Kidney glomerular epithelial cell (primary cell): ENCODE measurements at regions not wholly inside any gene's neighbourhood (a gene's known extent, or its start where the extent isn't known, plus 50 kb on each side); places are given as distances from the start of the nearest gene placed in this dataset.
A peak's percentile ranks its signal among the peaks of the same experiment; 100 is the strongest.

Experiments used
- DNase-seq: peaks from one replicate; lab custom pipeline; 2025; lab: John Stamatoyannopoulos, UW

DNA sequence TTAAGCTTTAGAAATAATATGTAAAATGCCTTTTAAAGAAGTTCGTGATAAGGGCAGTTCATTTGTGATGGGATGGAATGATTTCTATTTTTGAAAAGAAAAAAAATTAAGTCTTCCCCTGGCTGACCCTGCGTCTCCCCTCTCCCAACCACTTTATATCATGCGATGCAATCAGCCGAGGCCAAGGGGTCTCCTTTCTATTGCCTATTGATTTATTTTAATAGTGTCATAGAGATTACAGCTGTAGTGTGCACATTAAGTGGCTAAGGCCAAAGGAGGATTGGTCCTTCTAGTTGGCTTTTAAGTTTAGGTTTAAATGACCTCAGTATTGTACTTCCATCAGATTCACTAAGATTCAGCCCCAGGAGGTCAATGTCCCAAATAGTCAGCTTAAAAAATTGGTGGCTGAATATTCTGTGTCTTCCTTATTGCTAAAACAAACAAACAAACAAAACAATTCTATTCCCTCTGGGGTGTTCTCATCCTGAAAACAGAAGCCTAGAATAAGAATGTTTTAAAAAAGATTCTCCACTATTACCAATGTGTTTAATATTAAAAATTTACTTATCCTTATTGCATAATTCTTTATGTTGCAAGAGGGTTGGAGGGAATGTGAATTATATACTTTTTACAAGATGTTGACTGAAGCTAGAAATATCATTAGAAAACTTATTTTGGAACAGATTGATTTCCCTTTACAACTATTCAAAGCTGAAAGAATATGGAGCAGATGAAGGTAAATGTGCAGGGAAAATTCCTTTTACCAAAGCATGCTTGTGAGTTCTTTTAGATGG lies 359.1 kb downstream of the SAMD5 start:
- no peak for DNase-seq

GRCh38 chr6:147868427-147869190 lies 360.1 kb downstream of the SAMD5 start:
- DNase-seq: no peak

DNA sequence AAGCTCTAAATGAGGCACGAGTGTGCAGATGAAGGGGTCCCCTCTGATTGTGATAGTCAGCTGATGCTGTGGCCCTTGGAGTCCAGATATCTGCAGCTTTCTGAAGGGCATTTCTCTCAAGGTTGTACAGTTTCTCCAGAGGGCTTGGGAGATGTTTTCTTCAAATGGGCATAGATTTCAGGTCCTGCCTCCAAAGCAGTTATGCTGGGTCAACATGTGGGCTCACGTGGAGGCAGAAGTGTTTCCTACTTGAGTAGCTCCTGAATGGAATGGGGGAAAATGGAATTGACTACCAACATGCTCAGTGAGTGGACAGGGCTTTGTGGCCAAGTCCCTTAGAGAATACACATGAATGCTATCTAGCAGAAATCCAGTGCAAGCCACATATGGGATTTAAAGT lies 360.7 kb downstream of the SAMD5 start:
- no peak for DNase-seq

DNA sequence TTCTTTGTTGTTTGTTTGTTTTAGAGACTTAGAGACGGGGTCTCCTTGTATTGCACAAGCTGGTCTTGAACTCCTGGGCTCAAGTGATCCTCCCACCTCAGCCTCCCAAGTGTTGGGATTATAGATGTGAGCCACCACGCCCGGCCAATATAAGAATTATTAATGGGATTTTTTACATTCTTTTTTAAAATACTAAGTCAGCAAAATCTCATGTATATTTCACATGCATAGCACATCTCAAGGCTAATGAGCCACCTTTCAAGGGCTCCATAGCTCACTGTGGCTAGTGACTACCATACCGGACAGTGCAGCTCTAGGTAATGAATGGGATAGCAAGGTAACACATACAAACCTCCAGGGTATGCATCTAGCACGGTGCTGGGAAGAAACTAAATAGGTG lies 361.4 kb downstream of the SAMD5 start:
- no peak for DNase-seq

DNA sequence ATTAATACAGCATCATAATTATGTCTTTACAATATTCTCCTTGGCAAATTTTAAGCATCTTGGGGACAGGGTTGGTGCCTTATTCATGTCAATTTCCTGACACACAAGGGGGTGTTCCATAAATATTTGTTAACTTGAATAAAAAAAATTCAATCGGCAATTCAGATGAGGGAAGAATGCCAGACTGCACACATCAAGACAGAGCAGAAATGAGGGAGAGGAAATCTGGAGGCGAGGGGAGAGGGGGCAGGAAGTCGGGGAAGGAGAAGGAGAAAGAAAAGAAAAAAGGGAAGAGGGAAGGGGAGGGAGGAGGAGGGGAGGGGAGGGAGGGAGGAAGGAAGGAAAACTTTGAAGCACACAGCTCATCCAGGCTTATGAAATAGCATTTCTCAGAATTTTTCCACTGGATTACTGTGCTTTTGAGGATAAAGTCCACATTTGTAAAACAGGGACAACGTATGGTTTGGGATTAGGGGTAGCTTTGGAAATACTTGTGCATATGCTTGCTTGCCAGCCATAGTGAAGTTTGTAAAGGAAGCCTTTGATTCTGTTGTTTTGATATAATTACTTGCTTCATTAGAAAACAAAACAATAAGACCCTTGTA lies 362.1 kb downstream of the SAMD5 start:
- DNase-seq: no peak

DNA sequence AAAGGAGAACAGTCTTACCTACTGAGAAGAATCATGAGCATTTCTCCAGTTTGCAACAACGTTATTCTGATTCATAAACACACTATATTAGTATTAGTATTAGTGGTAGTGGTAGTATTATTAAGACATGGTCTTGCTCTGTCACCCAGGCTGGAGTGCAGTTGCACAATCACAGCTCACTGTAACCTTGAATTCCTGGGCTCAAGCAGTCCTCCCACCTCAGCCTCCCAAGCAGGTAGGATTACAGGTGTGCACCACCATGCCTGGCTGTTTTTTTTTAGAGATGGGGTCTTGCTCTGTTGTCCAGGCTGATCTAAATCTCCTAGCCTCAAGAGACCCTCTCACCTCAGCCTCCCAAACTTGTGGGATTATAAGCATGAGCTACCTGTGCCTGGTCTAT lies 363.5 kb downstream of the SAMD5 start:
- no peak for DNase-seq

- DNase-seq: no peak
Observed at GRCh38 chr6:147873816-147874215, 365.3 kb downstream of the SAMD5 start.

DNA sequence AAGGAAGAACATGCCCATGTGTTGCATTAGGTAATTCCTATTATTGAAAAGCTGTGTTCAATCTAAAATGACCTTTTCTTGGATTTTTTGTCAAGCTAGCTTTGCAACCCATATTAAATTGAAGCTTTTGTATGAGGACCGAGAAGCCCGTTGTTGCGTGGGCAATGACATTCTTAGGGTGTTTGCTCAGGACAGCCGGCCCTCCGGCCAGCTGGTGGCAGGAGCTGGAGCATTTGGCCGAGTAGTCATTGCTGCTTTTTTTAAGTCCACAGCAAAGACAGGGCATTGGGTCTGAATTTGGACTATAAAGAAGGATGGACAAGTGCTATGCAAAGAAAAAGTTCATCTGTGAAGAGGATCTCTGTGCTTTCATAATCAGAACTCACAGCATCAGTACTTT lies 365.8 kb downstream of the SAMD5 start:
- no peak for DNase-seq

DNA sequence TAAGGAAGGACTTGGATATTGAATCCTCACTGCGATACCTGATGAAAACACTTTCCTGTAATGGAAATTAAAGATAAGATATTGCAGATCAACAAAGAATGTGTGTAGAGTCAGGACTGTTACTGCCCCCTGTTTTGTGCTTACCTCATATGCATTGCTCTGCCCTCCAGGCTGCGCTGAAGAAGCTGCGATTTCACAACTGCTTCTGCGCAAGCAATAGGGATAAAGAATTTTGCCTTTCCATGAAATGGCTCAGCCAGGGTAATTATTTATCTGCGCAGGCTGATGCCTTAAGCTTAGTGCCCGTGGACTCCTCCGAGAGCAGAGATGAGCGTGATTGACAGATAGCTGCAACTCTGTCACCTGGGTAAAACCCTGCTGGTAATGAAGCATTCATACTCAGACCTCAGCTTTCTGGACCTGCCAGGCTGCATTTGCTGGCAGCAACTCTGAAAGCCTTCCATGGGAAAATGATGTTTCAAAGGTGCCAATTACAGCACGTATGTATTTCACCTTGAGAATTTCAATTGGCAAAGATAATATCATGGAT lies 370.6 kb downstream of the SAMD5 start:
- DNase-seq: no peak

DNA sequence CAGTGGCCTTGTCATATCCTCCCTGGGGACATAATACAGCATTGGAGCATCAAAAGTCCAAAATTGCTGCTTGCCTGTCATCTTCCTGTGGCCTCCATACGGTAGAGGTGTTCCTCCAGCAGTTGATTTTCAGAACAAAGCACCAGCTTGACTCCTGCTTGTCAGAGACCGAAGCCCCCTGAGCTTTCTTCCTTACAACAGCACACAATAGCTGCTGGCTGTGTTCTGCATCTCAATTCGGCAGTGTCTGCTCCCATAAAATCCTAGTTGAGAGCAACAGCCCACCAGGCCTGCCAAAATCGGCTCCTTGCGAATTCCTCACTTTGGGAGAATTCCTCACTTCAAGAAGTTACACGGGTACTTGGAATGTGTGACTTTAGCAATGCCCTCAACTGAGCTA lies 372.9 kb downstream of the SAMD5 start:
- no peak for DNase-seq

DNA sequence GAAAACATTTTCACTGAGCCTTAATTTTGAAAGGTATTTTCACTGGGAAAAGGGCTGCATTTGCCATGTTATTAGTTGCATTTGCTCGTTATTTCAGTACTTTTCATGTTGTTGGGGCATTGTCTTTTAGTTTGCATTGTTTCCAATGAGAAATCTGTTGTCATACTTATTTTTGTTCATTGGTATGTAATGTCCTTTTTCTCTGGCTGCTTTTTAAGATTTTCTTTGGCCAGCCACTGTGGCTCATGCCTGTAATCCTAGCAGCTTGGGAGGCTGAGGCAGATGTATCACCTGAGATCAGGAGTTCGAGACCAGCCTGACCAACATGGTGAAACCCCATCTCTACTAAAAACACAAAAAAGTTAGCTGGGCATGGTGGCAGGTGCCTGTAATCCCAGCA lies 379.9 kb downstream of the SAMD5 start:
- DNase-seq: no peak

DNA sequence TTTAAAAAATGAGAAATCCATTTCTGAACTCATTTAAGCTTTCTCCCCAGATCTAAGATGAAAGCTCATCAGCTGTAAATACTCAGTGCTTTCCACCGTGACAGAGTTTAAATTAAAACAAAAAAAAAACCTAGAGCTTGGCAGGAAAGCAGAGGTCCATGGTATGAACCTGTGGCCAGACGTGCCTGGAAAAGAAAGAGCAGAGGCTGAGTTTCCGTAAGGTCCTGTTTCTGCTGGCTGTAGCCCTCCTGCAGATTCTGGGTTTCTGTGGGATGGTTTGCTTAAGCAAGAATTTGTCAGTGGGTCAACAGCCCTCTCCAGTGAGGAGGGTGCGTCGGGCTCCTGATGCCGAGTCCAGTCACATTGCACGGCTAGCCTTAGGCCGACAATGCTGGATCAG lies 383.2 kb downstream of the SAMD5 start:
- DNase-seq: no peak

DNA sequence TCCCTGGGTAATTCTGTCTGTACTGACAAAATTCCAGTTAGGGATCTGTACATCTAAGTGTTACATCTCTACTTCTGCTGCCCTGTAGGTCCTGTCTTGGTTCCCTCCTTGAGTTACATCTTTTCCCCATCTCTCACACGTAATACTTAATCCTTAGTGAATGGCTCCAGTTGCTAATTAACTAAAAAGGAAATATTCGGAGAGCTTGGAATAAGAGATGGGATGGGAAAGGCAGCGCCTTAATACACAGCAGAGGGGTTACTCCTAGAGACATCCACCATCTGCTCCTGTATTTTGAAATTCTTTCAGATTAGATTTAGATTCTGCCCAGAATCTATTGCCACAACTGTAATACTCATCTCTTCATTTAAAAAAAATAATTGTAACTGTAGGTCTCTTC lies 384.0 kb downstream of the SAMD5 start:
- no peak for DNase-seq

DNA sequence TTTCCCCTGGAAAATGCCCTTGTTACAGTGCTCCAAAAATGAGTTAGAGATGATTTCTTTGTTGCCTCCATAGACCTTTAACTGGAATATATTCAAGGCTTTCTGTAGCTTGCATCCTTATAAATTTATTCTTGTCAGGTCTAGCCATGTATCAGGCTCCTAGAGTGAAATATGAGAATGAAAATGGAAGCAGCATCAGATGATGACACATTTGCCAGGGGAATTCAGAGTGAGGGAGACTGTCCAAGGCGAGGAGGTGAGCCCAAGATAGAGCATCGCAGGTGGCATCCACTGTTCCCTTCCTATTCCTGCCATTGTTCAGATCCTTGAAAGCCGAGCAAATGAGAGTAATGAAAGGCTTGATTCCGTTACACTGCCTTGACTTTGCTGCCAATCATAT lies 386.8 kb downstream of the SAMD5 start:
- DNase-seq: no peak

DNA sequence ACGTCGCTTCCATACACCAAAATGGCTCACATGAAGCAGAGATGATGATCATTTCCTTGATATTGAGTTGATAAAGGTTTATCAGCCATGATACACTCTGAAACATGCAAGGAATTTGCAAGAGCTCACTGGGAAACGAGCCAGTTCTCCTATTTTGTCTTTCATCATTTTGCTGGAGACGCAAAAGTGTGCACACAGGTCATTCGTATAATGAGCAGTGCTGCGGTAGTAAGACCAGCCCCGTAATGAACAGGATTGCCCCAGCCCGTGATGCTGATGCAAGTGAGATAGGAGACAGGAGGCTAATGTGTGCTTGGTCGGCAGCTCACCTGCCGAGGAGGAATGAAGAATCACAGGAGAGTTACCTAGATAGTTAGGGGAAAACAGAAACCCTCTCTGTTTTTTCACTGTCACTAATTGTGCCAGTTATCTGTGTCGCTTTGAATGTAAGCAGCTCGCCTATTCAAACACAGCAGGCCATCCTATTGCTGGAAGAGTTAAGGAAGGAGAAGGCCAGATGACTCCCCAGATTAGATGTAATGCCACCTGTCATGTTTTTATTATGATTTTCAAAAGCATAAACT lies 391.8 kb downstream of the SAMD5 start:
- no peak for DNase-seq

- no peak for DNase-seq
Observed at GRCh38 chr6:147903321-147903720, 394.8 kb downstream of the SAMD5 start.

DNA sequence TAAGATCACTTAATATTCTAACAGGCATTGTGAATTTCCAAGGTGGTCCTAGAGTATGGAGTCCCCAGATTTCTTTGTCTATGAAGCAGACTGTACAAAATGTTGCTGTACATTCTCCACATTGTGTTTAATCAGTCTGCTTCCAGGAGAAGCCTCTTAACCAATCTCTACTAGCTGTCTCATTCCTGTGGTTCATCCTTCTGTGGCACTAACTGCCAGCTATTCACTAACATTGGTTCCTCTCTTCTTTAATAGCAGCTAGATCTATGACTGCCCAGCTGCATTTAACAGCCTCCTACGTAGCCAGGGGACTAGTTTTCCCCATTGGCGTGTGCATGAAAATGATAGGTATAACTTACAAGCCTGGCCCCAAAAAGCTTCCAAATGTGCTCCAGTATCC lies 395.4 kb downstream of the SAMD5 start:
- DNase-seq: no peak

GRCh38 chr6:147904416-147904815 lies 395.9 kb downstream of the SAMD5 start:
- DNase-seq: no peak

- no peak for DNase-seq
Observed at GRCh38 chr6:147905711-147906110, 397.2 kb downstream of the SAMD5 start.

GRCh38 chr6:147906361-147906760 lies 397.9 kb downstream of the SAMD5 start:
- DNase-seq: no peak

DNA sequence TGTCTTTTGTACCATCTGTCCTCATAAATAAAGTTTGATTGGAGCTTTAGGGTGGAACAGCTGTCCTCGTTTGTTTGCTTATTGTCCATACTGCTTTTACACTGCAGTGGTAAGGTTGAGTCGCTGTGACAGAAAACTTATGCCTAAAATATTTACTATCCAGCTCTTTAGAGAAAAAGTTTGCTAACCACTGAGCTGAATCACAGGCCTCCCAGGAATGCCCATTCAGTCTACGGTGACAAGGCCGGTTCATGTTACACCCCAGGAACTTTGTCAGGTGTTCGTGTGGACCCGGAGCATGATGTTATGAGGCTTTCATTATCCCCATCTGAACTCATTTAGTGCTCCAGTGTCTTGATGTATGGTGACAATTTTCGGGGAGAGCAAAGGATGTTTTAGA lies 401.1 kb downstream of the SAMD5 start:
- peak; percentile 15 for DNase-seq

DNA sequence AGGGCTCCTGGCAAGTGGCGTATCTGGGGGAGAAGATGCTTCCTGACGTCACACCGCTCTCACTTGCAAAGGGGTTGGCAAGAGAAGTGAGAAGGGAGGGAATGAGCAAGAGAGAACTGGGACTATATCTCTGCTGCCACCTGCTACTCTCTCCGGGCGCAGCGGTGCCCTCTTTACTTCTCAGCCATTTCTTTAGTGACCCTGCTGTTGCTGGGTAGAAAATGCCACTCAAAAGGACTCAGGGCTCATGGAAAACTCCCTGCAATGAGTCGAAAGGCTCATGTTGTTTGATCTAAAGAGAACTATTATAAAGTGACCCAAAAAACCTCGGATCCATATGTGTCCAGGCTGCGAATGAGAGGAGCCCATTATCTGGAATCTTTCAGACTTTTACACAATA lies 401.8 kb downstream of the SAMD5 start:
- DNase-seq: no peak

DNA sequence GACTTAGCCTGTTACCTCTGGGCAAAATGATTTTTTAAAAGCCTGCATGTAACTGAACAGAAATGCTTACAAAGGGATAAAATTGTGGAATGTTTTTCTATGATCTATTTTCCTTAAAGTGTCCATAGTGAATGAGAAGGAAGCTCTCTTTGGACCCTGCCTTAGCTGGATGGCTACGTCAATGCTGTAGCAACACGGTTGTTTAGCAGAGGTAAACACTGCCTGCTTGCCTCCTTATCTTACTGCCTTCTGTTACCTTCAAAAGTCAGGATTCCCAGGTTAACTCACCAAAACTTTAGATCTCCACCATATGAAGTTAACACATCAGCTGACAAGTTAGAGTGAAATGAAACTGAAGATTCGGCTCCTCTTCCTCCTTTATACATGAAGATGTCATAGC lies 402.6 kb downstream of the SAMD5 start:
- no peak for DNase-seq
